ENCODE measurements at regions not wholly inside any gene's neighbourhood (a gene's known extent, or its start where the extent isn't known, plus 50 kb on each side); places are given as distances from the start of the nearest gene placed in this dataset.
A peak's percentile ranks its signal among the peaks of the same experiment; 100 is the strongest.

DNA sequence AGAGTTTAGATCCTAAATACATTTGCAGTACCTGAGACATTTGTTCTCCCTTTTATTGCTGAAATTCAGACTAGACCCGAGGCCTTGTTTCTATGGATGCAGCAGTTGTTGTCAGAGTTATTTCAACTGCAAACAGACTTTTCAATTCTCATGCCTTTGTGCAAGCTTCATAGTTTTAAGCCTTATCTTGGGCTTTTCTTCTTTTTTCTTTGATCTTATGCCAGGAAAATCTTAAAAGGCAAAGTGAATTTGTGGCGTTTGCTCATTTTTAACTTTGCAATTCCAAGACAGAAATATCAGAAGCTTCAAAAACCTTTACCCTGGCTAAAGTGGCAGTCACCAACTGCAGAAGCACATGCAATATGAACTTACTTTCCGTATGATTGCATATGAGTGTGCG lies 576.7 kb downstream of the DIPK2A start:
- Histone ChIP-seq H2AFZ (ENCODE audit: low read length) (no peak overlapping the region), H3K27me3 (ENCODE audit: control insufficient read depth, insufficient read depth, low read length) (no peaks in the 10 kb centered on the region), H3K9ac (ENCODE audit: insufficient read depth, low read length) (no peak overlapping the region), H3K79me2 (ENCODE audit: control insufficient read depth, insufficient read depth, low read length) (no peaks in the 10 kb centered on the region), H3K27ac (ENCODE audit: insufficient read depth, low read length) (no peak overlapping the region), H3K4me1 (ENCODE audit: control insufficient read depth, extremely low read depth, insufficient read depth, low read length) (no peaks in the 10 kb centered on the region), H4K20me1 (ENCODE audit: control insufficient read depth, extremely low read depth, insufficient read depth, low read length) (no peaks in the 10 kb centered on the region), H3K4me3 (replicated peaks in 1 of 4; ENCODE audit: control extremely low read depth in 1 of 4, insufficient read depth in 1 of 4, low read depth in 3 of 4, low read length in 4 of 4) (no peak overlapping the region), H3K36me3 (ENCODE audit: control insufficient read depth, insufficient read depth, low read length) (no peaks in the 10 kb centered on the region), H3K9me3 (ENCODE audit: control insufficient read depth, insufficient read depth, low read depth, low read length) (no peaks in the 10 kb centered on the region), H3K4me2 (ENCODE audit: extremely low read depth, insufficient read depth, low read length) (no peak overlapping the region)
- DNase-seq (ENCODE audit: low read depth in 2 of 2): peak in 1 of 2 donors; percentile 5
- TF ChIP-seq EZH2 (IDR thresholded peaks at IDR 0.05; ENCODE audit: low read length, missing control alignments): no peak
- no peak for TF ChIP-seq CTCF (conservative IDR thresholded peaks at IDR 0.05 in 1 of 2, IDR thresholded peaks at IDR 0.05 in 1 of 2; ENCODE audit: low read depth in 1 of 2, low read length in 2 of 2)

GRCh38 chr3:144549166-144549565 lies 577.5 kb downstream of the DIPK2A start:
- H3K36me3 ChIP-seq (ENCODE audit: control insufficient read depth, insufficient read depth, low read length): no peaks in the 10 kb centered on the region
- H3K9me3 ChIP-seq (ENCODE audit: control insufficient read depth, insufficient read depth, low read depth, low read length): no peaks in the 10 kb centered on the region
- no peak overlapping the region for H3K27ac ChIP-seq (ENCODE audit: insufficient read depth, low read length)
- H3K9ac ChIP-seq (ENCODE audit: insufficient read depth, low read length): no peak overlapping the region
- no peaks in the 10 kb centered on the region for H3K27me3 ChIP-seq (ENCODE audit: control insufficient read depth, insufficient read depth, low read length)
- no peaks in the 10 kb centered on the region for H4K20me1 ChIP-seq (ENCODE audit: control insufficient read depth, extremely low read depth, insufficient read depth, low read length)
- H3K4me3 ChIP-seq (replicated peaks in 1 of 4; ENCODE audit: control extremely low read depth in 1 of 4, insufficient read depth in 1 of 4, low read depth in 3 of 4, low read length in 4 of 4): no peak overlapping the region
- H3K79me2 ChIP-seq (ENCODE audit: control insufficient read depth, insufficient read depth, low read length): no peaks in the 10 kb centered on the region
- H3K4me1 ChIP-seq (ENCODE audit: control insufficient read depth, extremely low read depth, insufficient read depth, low read length): no peaks in the 10 kb centered on the region
- peak in 1 of 2 donors; percentile 2 for DNase-seq (ENCODE audit: low read depth in 2 of 2)
- no peak overlapping the region for H2AFZ ChIP-seq (ENCODE audit: low read length)
- no peak overlapping the region for H3K4me2 ChIP-seq (ENCODE audit: extremely low read depth, insufficient read depth, low read length)
- TF ChIP-seq EZH2 (IDR thresholded peaks at IDR 0.05; ENCODE audit: low read length, missing control alignments) (no peak), CTCF (conservative IDR thresholded peaks at IDR 0.05 in 1 of 2, IDR thresholded peaks at IDR 0.05 in 1 of 2; ENCODE audit: low read depth in 1 of 2, low read length in 2 of 2) (no peak)

DNA sequence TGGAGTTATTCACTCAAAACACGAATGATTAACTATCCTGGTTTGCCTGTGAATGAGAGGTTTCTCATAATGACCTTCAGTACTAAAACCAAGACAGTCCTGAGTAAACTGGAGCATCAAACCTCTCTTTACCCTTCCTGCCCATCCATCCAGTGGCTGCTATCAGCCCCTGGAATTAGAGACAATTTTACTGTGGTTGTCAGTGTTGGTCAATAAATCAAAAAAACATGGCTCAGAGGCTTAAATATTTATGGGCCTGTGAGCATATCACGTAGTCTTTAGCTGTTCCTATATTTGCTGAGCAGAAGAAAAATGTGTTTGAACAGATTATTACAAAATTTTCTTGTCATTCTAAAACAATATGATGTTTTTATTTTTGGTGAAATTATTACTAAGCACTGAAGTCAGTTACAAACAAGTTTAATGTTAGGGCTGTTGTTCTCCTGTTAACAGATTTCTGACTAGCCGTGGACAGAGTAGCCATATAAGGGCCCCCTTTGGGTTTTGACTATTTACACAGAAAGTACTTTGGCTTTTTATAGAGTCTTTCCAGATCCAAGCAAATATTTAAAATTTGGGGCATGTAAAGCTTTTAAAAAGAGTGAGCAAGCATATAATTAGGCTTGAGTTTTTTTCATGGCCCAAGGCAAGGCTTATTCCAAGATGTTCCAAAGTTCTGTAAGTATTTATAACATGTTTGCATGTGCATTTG lies 580.9 kb downstream of the DIPK2A start:
- no peak for DNase-seq (ENCODE audit: low read depth in 2 of 2)
- Histone ChIP-seq H3K4me1 (ENCODE audit: control insufficient read depth, extremely low read depth, insufficient read depth, low read length) (no peaks in the 10 kb centered on the region), H2AFZ (ENCODE audit: low read length) (no peak overlapping the region)

More for the DNA sequence above, 580.9 kb downstream of the DIPK2A start:
- Histone ChIP-seq H3K4me3 (replicated peaks in 1 of 4; ENCODE audit: control extremely low read depth in 1 of 4, insufficient read depth in 1 of 4, low read depth in 3 of 4, low read length in 4 of 4) (no peak overlapping the region), H3K27me3 (ENCODE audit: control insufficient read depth, insufficient read depth, low read length) (no peaks in the 10 kb centered on the region), H3K36me3 (ENCODE audit: control insufficient read depth, insufficient read depth, low read length) (no peaks in the 10 kb centered on the region), H3K9ac (ENCODE audit: insufficient read depth, low read length) (no peak overlapping the region), H3K4me2 (ENCODE audit: extremely low read depth, insufficient read depth, low read length) (no peak overlapping the region), H3K27ac (ENCODE audit: insufficient read depth, low read length) (no peak overlapping the region), H4K20me1 (ENCODE audit: control insufficient read depth, extremely low read depth, insufficient read depth, low read length) (no peaks in the 10 kb centered on the region), H3K79me2 (ENCODE audit: control insufficient read depth, insufficient read depth, low read length) (no peaks in the 10 kb centered on the region), H3K9me3 (ENCODE audit: control insufficient read depth, insufficient read depth, low read depth, low read length) (no peaks in the 10 kb centered on the region)
- TF ChIP-seq EZH2 (IDR thresholded peaks at IDR 0.05; ENCODE audit: low read length, missing control alignments) (no peak), CTCF (conservative IDR thresholded peaks at IDR 0.05 in 1 of 2, IDR thresholded peaks at IDR 0.05 in 1 of 2; ENCODE audit: low read depth in 1 of 2, low read length in 2 of 2) (no peak)
